ENCODE measurements at regions not wholly inside any gene's neighbourhood (a gene's known extent, or its start where the extent isn't known, plus 50 kb on each side); places are given as distances from the start of the nearest gene placed in this dataset.

DNA sequence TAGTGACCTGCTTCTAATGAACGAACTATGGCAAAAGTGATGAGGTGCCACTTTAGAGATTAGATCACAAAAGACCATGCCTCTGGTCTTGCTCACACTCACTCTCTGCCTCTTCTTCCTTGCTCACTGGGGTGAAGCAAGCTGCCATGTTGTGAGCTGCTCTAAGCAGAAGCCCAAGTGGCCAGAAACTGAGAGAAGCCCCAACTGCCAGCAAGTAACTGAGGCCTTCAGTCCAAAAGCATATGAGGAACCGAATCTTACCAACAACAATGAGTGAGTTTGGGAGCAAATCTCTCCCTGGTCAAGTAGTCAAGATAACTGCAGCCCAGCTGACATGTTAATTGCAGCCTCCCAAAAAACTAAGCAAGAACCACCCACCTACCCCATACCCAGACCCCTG, 126.0 kb upstream of the ACO1 start:
- H3K36me3 ChIP-seq (ENCODE audit: control insufficient read depth in 1 of 2, insufficient read depth in 2 of 2, low read length in 2 of 2), result no peaks in the 10 kb centered on the region
- H3K9me2 ChIP-seq (ENCODE audit: insufficient read depth), result no peaks in the 10 kb centered on the region
- H3K9me3 ChIP-seq (ENCODE audit: control insufficient read depth in 1 of 2, insufficient read depth in 1 of 2, low read depth in 1 of 2, low read length in 2 of 2), result no peaks in the 10 kb centered on the region
- no peak overlapping the region for H3K4me2 ChIP-seq (ENCODE audit: low read length)
- no peak overlapping the region for H2AFZ ChIP-seq (ENCODE audit: low read depth, low read length, poor library complexity, severe bottlenecking)
- CTCF ChIA-PET, result no interaction called here
- ATAC-seq (no peak), DNase-seq (ENCODE audit: low read depth, low spot score) (no peak)
- no peaks in the 10 kb centered on the region for H3K27me3 ChIP-seq (ENCODE audit: insufficient read depth, low read length)
- intact Hi-C loops (cut with micrococcal nuclease), result loop anchor here (10.0 kb wide), 1 partner anchor 344 kb away; no protein-coding TSS in a partner anchor
- POLR2A ChIA-PET, result no interaction called here
- no peak overlapping the region for H3K4me3 ChIP-seq (replicated peaks in 1 of 2; ENCODE audit: low read depth in 1 of 2, low read length in 2 of 2)
- H3K4me1 ChIP-seq (ENCODE audit: control insufficient read depth in 1 of 2, insufficient read depth in 2 of 2, low read length in 2 of 2), result no peaks in the 10 kb centered on the region
- no peak overlapping the region for H3K27ac ChIP-seq (ENCODE audit: low read depth, low read length)
- no peaks in the 10 kb centered on the region for H3K79me2 ChIP-seq (ENCODE audit: insufficient read depth, low read length)
- RAD21 ChIA-PET (ENCODE audit: low non-redundant PET in 1 of 2, low total read pairs in 2 of 2, uncharacterized antibody in 2 of 2, unreplicated experiment in 2 of 2), result no interaction called here
- TF ChIP-seq, protein P1, sequence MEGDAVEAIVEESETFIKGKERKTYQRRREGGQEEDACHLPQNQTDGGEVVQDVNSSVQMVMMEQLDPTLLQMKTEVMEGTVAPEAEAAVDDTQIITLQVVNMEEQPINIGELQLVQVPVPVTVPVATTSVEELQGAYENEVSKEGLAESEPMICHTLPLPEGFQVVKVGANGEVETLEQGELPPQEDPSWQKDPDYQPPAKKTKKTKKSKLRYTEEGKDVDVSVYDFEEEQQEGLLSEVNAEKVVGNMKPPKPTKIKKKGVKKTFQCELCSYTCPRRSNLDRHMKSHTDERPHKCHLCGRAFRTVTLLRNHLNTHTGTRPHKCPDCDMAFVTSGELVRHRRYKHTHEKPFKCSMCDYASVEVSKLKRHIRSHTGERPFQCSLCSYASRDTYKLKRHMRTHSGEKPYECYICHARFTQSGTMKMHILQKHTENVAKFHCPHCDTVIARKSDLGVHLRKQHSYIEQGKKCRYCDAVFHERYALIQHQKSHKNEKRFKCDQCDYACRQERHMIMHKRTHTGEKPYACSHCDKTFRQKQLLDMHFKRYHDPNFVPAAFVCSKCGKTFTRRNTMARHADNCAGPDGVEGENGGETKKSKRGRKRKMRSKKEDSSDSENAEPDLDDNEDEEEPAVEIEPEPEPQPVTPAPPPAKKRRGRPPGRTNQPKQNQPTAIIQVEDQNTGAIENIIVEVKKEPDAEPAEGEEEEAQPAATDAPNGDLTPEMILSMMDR (IDR thresholded peaks at IDR 0.05 in 2 of 3, conservative IDR thresholded peaks at IDR 0.05 in 1 of 3; ENCODE audit: borderline replicate concordance in 1 of 3, insufficient read depth in 1 of 3, low read depth in 2 of 3, low read length in 2 of 3), result no peak
- TF ChIP-seq ZFX (IDR thresholded peaks at IDR 0.05), result no peak
- no peak for TF ChIP-seq ELF1 (IDR thresholded peaks at IDR 0.05; ENCODE audit: borderline replicate concordance, low read depth)
- TF ChIP-seq JUND (IDR thresholded peaks at IDR 0.05), result no peak
- TF ChIP-seq EZH2phosphoT487 (IDR thresholded peaks at IDR 0.05; ENCODE audit: borderline replicate concordance), result no peak
- TF ChIP-seq ZNF274 (IDR thresholded peaks at IDR 0.05; ENCODE audit: low read depth, low read length), result no peak
- TF ChIP-seq, protein P2, sequence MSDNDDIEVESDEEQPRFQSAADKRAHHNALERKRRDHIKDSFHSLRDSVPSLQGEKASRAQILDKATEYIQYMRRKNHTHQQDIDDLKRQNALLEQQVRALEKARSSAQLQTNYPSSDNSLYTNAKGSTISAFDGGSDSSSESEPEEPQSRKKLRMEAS (IDR thresholded peaks at IDR 0.05), result no peak
- no peak for TF ChIP-seq CEBPB (IDR thresholded peaks at IDR 0.05; ENCODE audit: low read depth)
- TF ChIP-seq EGR1 (IDR thresholded peaks at IDR 0.05; ENCODE audit: low read depth), result no peak
- TF ChIP-seq, protein P3, sequence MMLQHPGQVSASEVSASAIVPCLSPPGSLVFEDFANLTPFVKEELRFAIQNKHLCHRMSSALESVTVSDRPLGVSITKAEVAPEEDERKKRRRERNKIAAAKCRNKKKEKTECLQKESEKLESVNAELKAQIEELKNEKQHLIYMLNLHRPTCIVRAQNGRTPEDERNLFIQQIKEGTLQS (IDR thresholded peaks at IDR 0.05), result no peak
- no peak for TF ChIP-seq YY1 (IDR thresholded peaks at IDR 0.05; ENCODE audit: extremely low read depth, insufficient replicate concordance, low read depth, low read length)
- TF ChIP-seq SP1 (IDR thresholded peaks at IDR 0.05; ENCODE audit: low read depth), result no peak
- TF ChIP-seq EZH2 (IDR thresholded peaks at IDR 0.05), result no peak
- TF ChIP-seq CBX3 (IDR thresholded peaks at IDR 0.05; ENCODE audit: low read depth), result no peak
- no peaks in the 10 kb centered on the region for H4K20me1 ChIP-seq (ENCODE audit: insufficient read depth)
- no peak overlapping the region for H3K9ac ChIP-seq (ENCODE audit: low read length)
- no TSS peak for BruUV-seq (replicated peaks)
